Gastroesophageal sphincter (tissue), 3 donors: ENCODE measurements at regions not wholly inside any gene's neighbourhood (a gene's known extent, or its start where the extent isn't known, plus 50 kb on each side); places are given as distances from the start of the nearest gene placed in this dataset.

Source experiments
- EP300 ChIP-seq: sonication (generic); formaldehyde crosslinking; IDR thresholded peaks from one replicate; pipeline ENCODE4 v1.6.1; 2017; ENCODE audit warnings: antibody characterized with exemption, mild to moderate bottlenecking
- POLR2AphosphoS5 ChIP-seq: sonication (generic); formaldehyde crosslinking; IDR thresholded peaks from one replicate; pipeline ENCODE4 v1.6.1; 2017; ENCODE audit warnings: antibody characterized with exemption
- TF ChIP-seq, protein P1 (sequence below), 4 experiments: fragments of 200-600 bp in 2 of 4; fragments of 450-650 bp in 2 of 4; sonication (generic) in 1 of 4; IDR thresholded peaks; one replicate each; pipeline ENCODE4 v1.5.1; 2017 to 2019; ENCODE audit warnings: antibody characterized with exemption in 4 of 4, mild to moderate bottlenecking in 2 of 4, moderate library complexity in 2 of 4

DNA sequence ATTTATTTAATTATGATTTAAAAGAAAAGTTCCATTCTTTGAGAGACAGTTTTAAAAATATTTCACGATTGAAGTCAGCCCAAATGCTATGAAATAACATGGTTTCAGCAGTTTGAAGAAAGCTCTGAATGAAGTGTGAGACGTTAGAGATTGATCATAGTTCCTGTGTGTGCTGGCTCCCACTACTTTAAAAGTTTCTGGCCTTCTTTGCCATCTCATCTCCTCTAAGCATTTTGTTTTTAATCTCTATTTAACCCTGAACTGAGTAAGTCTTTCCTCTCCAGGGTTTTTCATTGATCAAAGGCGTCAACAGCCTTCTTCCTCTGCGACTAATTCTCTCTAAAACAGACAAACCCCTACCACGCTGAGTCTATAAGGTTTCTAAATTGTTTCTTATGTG lies 225.3 kb upstream of the B3GALT2 start:
- TF ChIP-seq POLR2AphosphoS5 (no peak), EP300 (no peak)
- TF ChIP-seq, protein P1, sequence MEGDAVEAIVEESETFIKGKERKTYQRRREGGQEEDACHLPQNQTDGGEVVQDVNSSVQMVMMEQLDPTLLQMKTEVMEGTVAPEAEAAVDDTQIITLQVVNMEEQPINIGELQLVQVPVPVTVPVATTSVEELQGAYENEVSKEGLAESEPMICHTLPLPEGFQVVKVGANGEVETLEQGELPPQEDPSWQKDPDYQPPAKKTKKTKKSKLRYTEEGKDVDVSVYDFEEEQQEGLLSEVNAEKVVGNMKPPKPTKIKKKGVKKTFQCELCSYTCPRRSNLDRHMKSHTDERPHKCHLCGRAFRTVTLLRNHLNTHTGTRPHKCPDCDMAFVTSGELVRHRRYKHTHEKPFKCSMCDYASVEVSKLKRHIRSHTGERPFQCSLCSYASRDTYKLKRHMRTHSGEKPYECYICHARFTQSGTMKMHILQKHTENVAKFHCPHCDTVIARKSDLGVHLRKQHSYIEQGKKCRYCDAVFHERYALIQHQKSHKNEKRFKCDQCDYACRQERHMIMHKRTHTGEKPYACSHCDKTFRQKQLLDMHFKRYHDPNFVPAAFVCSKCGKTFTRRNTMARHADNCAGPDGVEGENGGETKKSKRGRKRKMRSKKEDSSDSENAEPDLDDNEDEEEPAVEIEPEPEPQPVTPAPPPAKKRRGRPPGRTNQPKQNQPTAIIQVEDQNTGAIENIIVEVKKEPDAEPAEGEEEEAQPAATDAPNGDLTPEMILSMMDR (IDR thresholded peaks at IDR 0.05): no peak
